ENCODE measurements at regions not wholly inside any gene's neighbourhood (a gene's known extent, or its start where the extent isn't known, plus 50 kb on each side); places are given as distances from the start of the nearest gene placed in this dataset.

DNA sequence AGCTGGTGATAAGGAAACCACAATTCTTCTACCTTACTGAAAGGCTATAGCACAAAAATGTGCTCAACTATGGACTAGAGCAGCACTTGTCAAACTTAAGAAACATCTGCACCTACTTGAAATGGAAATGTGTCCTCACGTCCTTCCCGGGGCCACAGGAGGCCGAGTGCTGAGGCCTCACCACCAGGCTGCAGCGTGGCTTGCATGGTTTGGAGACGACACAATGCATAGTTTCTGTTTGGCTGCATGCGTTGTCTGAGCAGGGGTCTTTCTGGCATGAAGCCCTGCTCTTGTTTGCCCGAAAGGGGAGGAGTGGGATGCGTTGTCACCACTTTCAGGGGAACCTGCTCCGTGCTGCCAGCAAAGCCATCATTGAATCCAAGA, 228.8 kb downstream of the TTLL2 start:
- no peak overlapping the region for H3K4me3 ChIP-seq (ENCODE audit: low read depth, low read length, poor library complexity, severe bottlenecking)
- no peak overlapping the region for H3K27ac ChIP-seq (ENCODE audit: low read depth, low read length, poor library complexity, severe bottlenecking)
- H3K4me1 ChIP-seq (ENCODE audit: insufficient read depth, low read length, poor library complexity, severe bottlenecking): no peaks in the 10 kb centered on the region
- CTCF ChIA-PET: no interaction called here
- intact Hi-C loops (cut with micrococcal nuclease; ENCODE audit: unreplicated experiment): no loop called here
- no peaks in the 10 kb centered on the region for H3K9me3 ChIP-seq (ENCODE audit: low read depth, low read length, poor library complexity, severe bottlenecking)
- no peaks in the 10 kb centered on the region for H3K36me3 ChIP-seq (ENCODE audit: insufficient read depth, low read length, poor library complexity, severe bottlenecking)
- POLR2A ChIA-PET (ENCODE audit: low non-redundant PET): no interaction called here
- no peak for TF ChIP-seq EZH2 (IDR thresholded peaks at IDR 0.05; ENCODE audit: borderline replicate concordance, low read depth, low read length, poor library complexity, severe bottlenecking)
- TF ChIP-seq, protein P1, sequence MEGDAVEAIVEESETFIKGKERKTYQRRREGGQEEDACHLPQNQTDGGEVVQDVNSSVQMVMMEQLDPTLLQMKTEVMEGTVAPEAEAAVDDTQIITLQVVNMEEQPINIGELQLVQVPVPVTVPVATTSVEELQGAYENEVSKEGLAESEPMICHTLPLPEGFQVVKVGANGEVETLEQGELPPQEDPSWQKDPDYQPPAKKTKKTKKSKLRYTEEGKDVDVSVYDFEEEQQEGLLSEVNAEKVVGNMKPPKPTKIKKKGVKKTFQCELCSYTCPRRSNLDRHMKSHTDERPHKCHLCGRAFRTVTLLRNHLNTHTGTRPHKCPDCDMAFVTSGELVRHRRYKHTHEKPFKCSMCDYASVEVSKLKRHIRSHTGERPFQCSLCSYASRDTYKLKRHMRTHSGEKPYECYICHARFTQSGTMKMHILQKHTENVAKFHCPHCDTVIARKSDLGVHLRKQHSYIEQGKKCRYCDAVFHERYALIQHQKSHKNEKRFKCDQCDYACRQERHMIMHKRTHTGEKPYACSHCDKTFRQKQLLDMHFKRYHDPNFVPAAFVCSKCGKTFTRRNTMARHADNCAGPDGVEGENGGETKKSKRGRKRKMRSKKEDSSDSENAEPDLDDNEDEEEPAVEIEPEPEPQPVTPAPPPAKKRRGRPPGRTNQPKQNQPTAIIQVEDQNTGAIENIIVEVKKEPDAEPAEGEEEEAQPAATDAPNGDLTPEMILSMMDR (conservative IDR thresholded peaks at IDR 0.05; ENCODE audit: low read depth, low read length): no peak
- BruUV-seq (replicated peaks): no TSS peak
- no peak for DNase-seq (ENCODE audit: low spot score)
- no peaks in the 10 kb centered on the region for H3K27me3 ChIP-seq (replicated peaks; ENCODE audit: insufficient read depth, low read depth, low read length, poor library complexity)

DNA sequence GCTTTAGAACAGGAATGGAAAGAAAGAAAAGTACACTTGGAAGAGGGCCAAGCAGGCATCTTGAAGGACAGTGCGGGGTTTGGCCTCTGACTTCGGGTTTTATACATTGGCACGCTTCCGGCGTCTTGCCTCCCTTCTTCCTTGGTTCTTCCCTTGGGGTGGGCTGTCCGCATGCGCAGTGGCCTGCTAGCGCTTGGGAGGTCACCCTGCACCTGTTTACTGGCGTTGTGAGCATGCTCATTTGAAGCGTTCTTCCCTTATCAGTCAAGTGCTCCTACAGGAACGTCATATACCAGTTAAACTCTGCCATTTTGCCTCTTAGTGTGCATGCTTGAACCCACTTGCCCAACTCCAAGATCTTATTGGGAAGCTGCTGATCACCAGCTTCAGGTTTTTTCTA, 230.0 kb downstream of the TTLL2 start:
- TF ChIP-seq, protein P1 (conservative IDR thresholded peaks at IDR 0.05; ENCODE audit: low read depth, low read length): no peak
- no peak for TF ChIP-seq EZH2 (IDR thresholded peaks at IDR 0.05; ENCODE audit: borderline replicate concordance, low read depth, low read length, poor library complexity, severe bottlenecking)
- no peaks in the 10 kb centered on the region for H3K27me3 ChIP-seq (replicated peaks; ENCODE audit: insufficient read depth, low read depth, low read length, poor library complexity)
- intact Hi-C loops (cut with micrococcal nuclease; ENCODE audit: unreplicated experiment): no loop called here
- no TSS peak for BruUV-seq (replicated peaks)
- H3K4me3 ChIP-seq (ENCODE audit: low read depth, low read length, poor library complexity, severe bottlenecking): no peak overlapping the region
- no peak for DNase-seq (ENCODE audit: low spot score)
- ChIA-PET CTCF (no interaction called here), POLR2A (ENCODE audit: low non-redundant PET) (no interaction called here)
- H3K4me1 ChIP-seq (ENCODE audit: insufficient read depth, low read length, poor library complexity, severe bottlenecking): no peaks in the 10 kb centered on the region
- H3K9me3 ChIP-seq (ENCODE audit: low read depth, low read length, poor library complexity, severe bottlenecking): no peaks in the 10 kb centered on the region
- no peak overlapping the region for H3K27ac ChIP-seq (ENCODE audit: low read depth, low read length, poor library complexity, severe bottlenecking)
- no peaks in the 10 kb centered on the region for H3K36me3 ChIP-seq (ENCODE audit: insufficient read depth, low read length, poor library complexity, severe bottlenecking)

DNA sequence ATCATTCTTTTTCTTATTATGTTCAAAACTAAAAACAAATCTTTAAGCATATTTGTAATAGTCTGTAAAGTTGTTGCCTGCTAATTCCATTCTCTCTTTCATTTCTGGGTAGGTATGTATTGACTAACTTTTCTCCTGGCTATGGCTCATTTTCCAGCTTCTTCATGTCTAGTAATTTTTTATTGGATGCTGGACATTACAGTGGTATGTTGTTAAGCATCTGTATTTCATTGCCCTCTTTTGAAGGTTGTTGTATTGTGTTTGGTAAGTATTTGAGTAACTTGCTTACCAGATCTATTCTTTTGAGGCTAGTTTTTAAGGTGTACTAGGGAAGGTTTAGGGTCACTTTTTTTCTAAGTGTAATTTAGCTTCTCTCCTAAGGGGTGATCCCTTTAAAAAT, 230.9 kb downstream of the TTLL2 start:
- no peaks in the 10 kb centered on the region for H3K9me3 ChIP-seq (ENCODE audit: low read depth, low read length, poor library complexity, severe bottlenecking)
- no peak overlapping the region for H3K4me3 ChIP-seq (ENCODE audit: low read depth, low read length, poor library complexity, severe bottlenecking)
- ChIA-PET CTCF (no interaction called here), POLR2A (ENCODE audit: low non-redundant PET) (no interaction called here)
- no TSS peak for BruUV-seq (replicated peaks)
- intact Hi-C loops (cut with micrococcal nuclease; ENCODE audit: unreplicated experiment): no loop called here
- no peaks in the 10 kb centered on the region for H3K4me1 ChIP-seq (ENCODE audit: insufficient read depth, low read length, poor library complexity, severe bottlenecking)
- DNase-seq (ENCODE audit: low spot score): no peak
- H3K27me3 ChIP-seq (replicated peaks; ENCODE audit: insufficient read depth, low read depth, low read length, poor library complexity): no peaks in the 10 kb centered on the region
- TF ChIP-seq, protein P1 (conservative IDR thresholded peaks at IDR 0.05; ENCODE audit: low read depth, low read length): no peak
- no peak for TF ChIP-seq EZH2 (IDR thresholded peaks at IDR 0.05; ENCODE audit: borderline replicate concordance, low read depth, low read length, poor library complexity, severe bottlenecking)
- no peak overlapping the region for H3K27ac ChIP-seq (ENCODE audit: low read depth, low read length, poor library complexity, severe bottlenecking)
- H3K36me3 ChIP-seq (ENCODE audit: insufficient read depth, low read length, poor library complexity, severe bottlenecking): no peaks in the 10 kb centered on the region

Measured in A673 (cell line).